NCI-H1048 (cell line): ENCODE measurements at regions not wholly inside any gene's neighbourhood (a gene's known extent, or its start where the extent isn't known, plus 50 kb on each side); places are given as distances from the start of the nearest gene placed in this dataset.

Experiments used
- DNase-seq: peaks from one replicate; lab custom pipeline; 2025; lab: John Stamatoyannopoulos, UW

GRCh38 chr6:163720460-163721235 is 306.1 kb downstream of the QKI start:
- DNase-seq = no peak

GRCh38 chr6:163720005-163720404 is 305.5 kb downstream of the QKI start:
- DNase-seq = no peak

- no peak for DNase-seq
Measured at GRCh38 chr6:163719028-163719742, 304.7 kb downstream of the QKI start.

GRCh38 chr6:163718537-163718936 is 304.0 kb downstream of the QKI start:
- no peak for DNase-seq

GRCh38 chr6:163717106-163717764 is 302.7 kb downstream of the QKI start:
- no peak for DNase-seq

GRCh38 chr6:163716690-163717089 is 302.2 kb downstream of the QKI start:
- DNase-seq = no peak

- no peak for DNase-seq
Measured at GRCh38 chr6:163715846-163716245, 301.3 kb downstream of the QKI start.

GRCh38 chr6:163714179-163714578 is 299.7 kb downstream of the QKI start:
- no peak for DNase-seq

- DNase-seq = no peak
Measured at GRCh38 chr6:163712981-163713380, 298.5 kb downstream of the QKI start.

- DNase-seq = no peak
Measured at GRCh38 chr6:163712566-163712961, 298.0 kb downstream of the QKI start.

- no peak for DNase-seq
Measured at GRCh38 chr6:163711615-163712565, 297.4 kb downstream of the QKI start.

GRCh38 chr6:163710532-163711470 is 296.3 kb downstream of the QKI start:
- DNase-seq = no peak

GRCh38 chr6:163709693-163710092 is 295.2 kb downstream of the QKI start:
- no peak for DNase-seq

- DNase-seq = no peak
Measured at GRCh38 chr6:163709255-163709654, 294.7 kb downstream of the QKI start.

- DNase-seq = no peak
Measured at GRCh38 chr6:163708466-163708865, 293.9 kb downstream of the QKI start.

GRCh38 chr6:163707387-163708355 is 293.2 kb downstream of the QKI start:
- no peak for DNase-seq

- no peak for DNase-seq
Measured at GRCh38 chr6:163706500-163707087, 292.1 kb downstream of the QKI start.

- no peak for DNase-seq
Measured at GRCh38 chr6:163705923-163706322, 291.4 kb downstream of the QKI start.

GRCh38 chr6:163702736-163703135 is 288.2 kb downstream of the QKI start:
- DNase-seq = no peak
